OCI-LY3 (cell line): ENCODE measurements at regions not wholly inside any gene's neighbourhood (a gene's known extent, or its start where the extent isn't known, plus 50 kb on each side); places are given as distances from the start of the nearest gene placed in this dataset.

Experiments used
- H2AFZ ChIP-seq: fragments of 200-600, 300-600 bp; shearing (Covaris generic); 2 replicates; pipeline ENCODE4 v1.6.0; 2014; ENCODE audit warnings: antibody characterized with exemption, low read depth, low read length
- H3K27ac ChIP-seq: fragments of 200-600, 300-600 bp; sonication (generic); 2 replicates; pipeline ENCODE4 v1.5.1; 2014; ENCODE audit warnings: mild to moderate bottlenecking, low read length, moderate library complexity, mixed read lengths
- H3K27me3 ChIP-seq: fragments of 200-600, 300-600 bp; sonication (generic); 2 replicates; pipeline ENCODE4 v1.6.1; 2014; ENCODE audit warnings: low read depth, low read length, mixed read lengths
- H3K36me3 ChIP-seq: fragments of 200-600, 300-600 bp; sonication (generic); replicated peaks from 2 replicates; pipeline ENCODE3; 2014; ENCODE audit warnings: low read depth, low read length, mixed read lengths
- H3K4me1 ChIP-seq: fragments of 300-600, 200-600 bp; sonication (generic); 2 replicates; pipeline ENCODE4 v1.6.1; 2014; ENCODE audit warnings: low read length, mixed read lengths
- H3K4me2 ChIP-seq: fragments of 200-600, 300-600 bp; sonication (generic); 2 replicates; pipeline ENCODE4 v1.6.1; 2014; ENCODE audit warnings: low read length, mixed read lengths
- H3K4me3 ChIP-seq: fragments of 300-600, 200-600 bp; sonication (generic); 2 replicates; pipeline ENCODE4 v1.5.1; 2014; ENCODE audit warnings: antibody characterized with exemption, mild to moderate bottlenecking, low read length, moderate library complexity
- H3K79me2 ChIP-seq: fragments of 300-600, 200-600 bp; shearing (Covaris generic); 2 replicates; pipeline ENCODE4 v1.6.1; 2014; ENCODE audit warnings: mild to moderate bottlenecking, low read length, mixed read lengths
- H3K9ac ChIP-seq: fragments of 300-600, 200-600 bp; shearing (Covaris generic); 2 replicates; pipeline ENCODE4 v1.6.0; 2014; ENCODE audit warnings: mild to moderate bottlenecking, low read length, moderate library complexity
- H3K9me3 ChIP-seq: fragments of 200-600, 300-600 bp; shearing (Covaris generic); 2 replicates; pipeline ENCODE4 v1.6.1; 2014; ENCODE audit warnings: low read length, mixed read lengths; ENCODE audit not compliant: insufficient read depth
- H4K20me1 ChIP-seq: fragments of 200-600, 300-600 bp; sonication (generic); 2 replicates; pipeline ENCODE4 v1.6.1; 2016; ENCODE audit warnings: low read length, mixed read lengths; ENCODE audit not compliant: insufficient read depth
- EZH2phosphoT487 ChIP-seq: fragments of 200-600 bp; shearing (Covaris generic); IDR thresholded peaks from 2 replicates; pipeline ENCODE4 v1.6.1; 2018; ENCODE audit warnings: antibody characterized with exemption, mixed run types, low read depth
- TF ChIP-seq, protein P1 (sequence below): fragments of 200-600, 300-600 bp; sonication (generic); IDR thresholded peaks from 2 replicates; pipeline ENCODE4 v1.5.1; 2014; ENCODE audit warnings: antibody characterized with exemption, low read length, low read depth

- Histone ChIP-seq H3K4me3 (no peak overlapping the region), H3K27ac (no peak overlapping the region), H3K9me3 (no peaks in the 10 kb centered on the region), H3K4me1 (no peaks in the 10 kb centered on the region), H3K27me3 (peaks cover 9% of the 10 kb centered on the region; the same call in 1 of the 2 replicates), H4K20me1 (no peaks in the 10 kb centered on the region), H2AFZ (no peak overlapping the region), H3K36me3 (no peaks in the 10 kb centered on the region), H3K79me2 (no peaks in the 10 kb centered on the region), H3K9ac (no peak overlapping the region), H3K4me2 (no peak overlapping the region)
- no peak for TF ChIP-seq EZH2phosphoT487
- TF ChIP-seq, protein P1, sequence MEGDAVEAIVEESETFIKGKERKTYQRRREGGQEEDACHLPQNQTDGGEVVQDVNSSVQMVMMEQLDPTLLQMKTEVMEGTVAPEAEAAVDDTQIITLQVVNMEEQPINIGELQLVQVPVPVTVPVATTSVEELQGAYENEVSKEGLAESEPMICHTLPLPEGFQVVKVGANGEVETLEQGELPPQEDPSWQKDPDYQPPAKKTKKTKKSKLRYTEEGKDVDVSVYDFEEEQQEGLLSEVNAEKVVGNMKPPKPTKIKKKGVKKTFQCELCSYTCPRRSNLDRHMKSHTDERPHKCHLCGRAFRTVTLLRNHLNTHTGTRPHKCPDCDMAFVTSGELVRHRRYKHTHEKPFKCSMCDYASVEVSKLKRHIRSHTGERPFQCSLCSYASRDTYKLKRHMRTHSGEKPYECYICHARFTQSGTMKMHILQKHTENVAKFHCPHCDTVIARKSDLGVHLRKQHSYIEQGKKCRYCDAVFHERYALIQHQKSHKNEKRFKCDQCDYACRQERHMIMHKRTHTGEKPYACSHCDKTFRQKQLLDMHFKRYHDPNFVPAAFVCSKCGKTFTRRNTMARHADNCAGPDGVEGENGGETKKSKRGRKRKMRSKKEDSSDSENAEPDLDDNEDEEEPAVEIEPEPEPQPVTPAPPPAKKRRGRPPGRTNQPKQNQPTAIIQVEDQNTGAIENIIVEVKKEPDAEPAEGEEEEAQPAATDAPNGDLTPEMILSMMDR, result no peak
These were observed 51.7 kb upstream of the OTUD4 start for GRCh38 chr4:145231906-145232700.

GRCh38 chr4:145230726-145231125 lies 50.3 kb upstream of the OTUD4 start:
- Histone ChIP-seq H3K4me3 (no peak overlapping the region), H3K9ac (no peak overlapping the region), H3K4me1 (no peaks in the 10 kb centered on the region), H3K27me3 (peaks cover 9% of the 10 kb centered on the region; the same call in 1 of the 2 replicates), H3K4me2 (no peak overlapping the region), H2AFZ (no peak overlapping the region), H3K27ac (no peak overlapping the region), H3K9me3 (no peaks in the 10 kb centered on the region), H3K36me3 (no peaks in the 10 kb centered on the region), H4K20me1 (no peaks in the 10 kb centered on the region), H3K79me2 (no peaks in the 10 kb centered on the region)
- TF ChIP-seq, protein P1, result no peak
- no peak for TF ChIP-seq EZH2phosphoT487
